22Rv1 (cell line): ENCODE measurements at regions not wholly inside any gene's neighbourhood (a gene's known extent, or its start where the extent isn't known, plus 50 kb on each side); places are given as distances from the start of the nearest gene placed in this dataset.

Experiments used
- H3K27ac ChIP-seq: fragments of 450-650 bp; 2 replicates; pipeline ENCODE4 v1.5.1; 2017
- CTCF ChIP-seq: fragments of 450-650 bp; IDR thresholded peaks from 2 replicates; pipeline ENCODE4 v1.5.1; 2017; ENCODE audit warnings: mild to moderate bottlenecking
- ZFX ChIP-seq: fragments of 450-650 bp; IDR thresholded peaks from 2 replicates; pipeline ENCODE4 v1.6.1; 2017; ENCODE audit warnings: antibody characterized with exemption, borderline replicate concordance

GRCh38 chr16:86060381-86061317 lies 161.7 kb downstream of the IRF8 start:
- TF ChIP-seq CTCF, result no peak
- no peak for TF ChIP-seq ZFX
- no peak overlapping the region for H3K27ac ChIP-seq

GRCh38 chr16:86061318-86061695 lies 162.3 kb downstream of the IRF8 start:
- TF ChIP-seq CTCF (no peak), ZFX (no peak)
- no peak overlapping the region for H3K27ac ChIP-seq

GRCh38 chr16:86061721-86062120 lies 162.8 kb downstream of the IRF8 start:
- H3K27ac ChIP-seq, result no peak overlapping the region
- TF ChIP-seq CTCF (no peak), ZFX (no peak)

- no peak overlapping the region for H3K27ac ChIP-seq
- TF ChIP-seq CTCF (no peak), ZFX (no peak)
Measured at GRCh38 chr16:86062271-86062965, 163.5 kb downstream of the IRF8 start.

GRCh38 chr16:86063760-86064405 lies 164.9 kb downstream of the IRF8 start:
- no peak for TF ChIP-seq CTCF
- TF ChIP-seq ZFX, result no peak
- H3K27ac ChIP-seq, result no peak overlapping the region

- H3K27ac ChIP-seq, result no peak overlapping the region
- TF ChIP-seq CTCF, result no peak
- TF ChIP-seq ZFX, result no peak
Measured at GRCh38 chr16:86064431-86065250, 165.7 kb downstream of the IRF8 start.
